ENCODE measurements at regions not wholly inside any gene's neighbourhood (a gene's known extent, or its start where the extent isn't known, plus 50 kb on each side); places are given as distances from the start of the nearest gene placed in this dataset.

GRCh38 chr5:10914741-10915480 lies 153.9 kb upstream of the DAP start:
- TF ChIP-seq CTCF (conservative IDR thresholded peaks at IDR 0.05 in 1 of 2, IDR thresholded peaks at IDR 0.05 in 1 of 2; ENCODE audit: low read depth in 1 of 2, low read length in 2 of 2) = no peak
- TF ChIP-seq EZH2 (IDR thresholded peaks at IDR 0.05; ENCODE audit: low read length, missing control alignments) = no peak
